DMS53 (cell line): ENCODE measurements at regions not wholly inside any gene's neighbourhood (a gene's known extent, or its start where the extent isn't known, plus 50 kb on each side); places are given as distances from the start of the nearest gene placed in this dataset.

Source experiments
- DNase-seq: peaks from one replicate; lab custom pipeline; 2025; lab: John Stamatoyannopoulos, UW

GRCh38 chr6:129778793-129779192 is 68.8 kb upstream of the ARHGAP18 start:
- no peak for DNase-seq

- no peak for DNase-seq
These were observed 67.4 kb upstream of the ARHGAP18 start for GRCh38 chr6:129777371-129777770.

GRCh38 chr6:129776542-129777330 is 66.8 kb upstream of the ARHGAP18 start:
- DNase-seq: no peak

DNA sequence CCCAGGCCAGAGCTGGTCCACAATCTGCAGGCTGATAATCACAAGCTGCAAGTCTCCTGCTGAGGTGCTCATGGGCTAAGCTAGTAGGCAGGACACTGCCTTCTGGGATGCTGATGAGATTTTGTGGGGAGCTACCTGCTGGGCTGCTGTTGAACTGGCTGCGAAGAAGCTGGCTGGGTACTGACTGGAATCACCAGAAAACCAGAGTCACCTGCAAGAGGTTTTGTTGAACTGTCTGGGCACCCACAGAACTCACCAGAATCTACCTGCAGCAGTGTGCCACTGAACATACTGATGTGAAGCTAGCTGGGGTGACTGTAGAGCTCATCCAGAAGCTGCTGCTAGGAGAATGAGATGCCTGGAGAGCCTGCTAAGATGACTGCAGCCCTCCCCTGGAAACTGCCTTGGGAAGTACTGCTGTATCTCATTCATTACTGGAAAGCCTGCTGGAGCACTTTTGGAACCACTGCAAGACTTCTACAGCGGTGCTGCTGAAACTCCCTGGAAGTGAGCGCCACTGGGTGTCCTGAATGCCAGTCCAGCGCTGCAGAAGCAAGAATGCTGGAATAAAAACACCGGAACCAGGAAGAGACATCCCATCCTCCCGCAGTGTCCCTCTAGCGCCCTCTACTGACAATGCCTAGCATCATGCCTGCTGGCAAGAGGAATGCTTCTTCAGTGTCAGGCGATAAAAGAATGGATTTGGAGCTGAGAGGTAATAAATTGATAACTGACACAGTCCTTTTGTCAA is 64.9 kb upstream of the ARHGAP18 start:
- peak; percentile 90 for DNase-seq

DNA sequence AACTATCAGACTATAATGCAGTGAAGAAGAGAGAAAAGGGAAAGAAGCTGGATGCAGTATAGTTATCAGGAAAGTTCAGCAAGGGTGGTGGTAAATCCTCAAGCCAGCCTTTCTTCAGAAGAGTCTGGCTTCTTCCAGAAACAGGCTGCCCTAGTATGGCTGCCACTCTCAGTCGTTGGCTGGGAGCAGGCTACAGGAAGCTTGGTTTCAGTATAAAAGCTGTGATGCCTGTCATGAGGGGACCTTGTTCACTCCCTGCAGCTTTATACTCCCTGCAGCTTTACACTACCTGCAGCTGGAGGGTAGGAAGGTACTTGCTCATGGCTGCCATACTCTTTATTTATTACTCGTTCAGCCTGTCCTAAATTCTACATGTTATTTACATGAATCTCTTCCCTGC is 63.3 kb upstream of the ARHGAP18 start:
- DNase-seq: no peak

GRCh38 chr6:129771678-129772077 is 61.7 kb upstream of the ARHGAP18 start:
- DNase-seq: no peak

DNA sequence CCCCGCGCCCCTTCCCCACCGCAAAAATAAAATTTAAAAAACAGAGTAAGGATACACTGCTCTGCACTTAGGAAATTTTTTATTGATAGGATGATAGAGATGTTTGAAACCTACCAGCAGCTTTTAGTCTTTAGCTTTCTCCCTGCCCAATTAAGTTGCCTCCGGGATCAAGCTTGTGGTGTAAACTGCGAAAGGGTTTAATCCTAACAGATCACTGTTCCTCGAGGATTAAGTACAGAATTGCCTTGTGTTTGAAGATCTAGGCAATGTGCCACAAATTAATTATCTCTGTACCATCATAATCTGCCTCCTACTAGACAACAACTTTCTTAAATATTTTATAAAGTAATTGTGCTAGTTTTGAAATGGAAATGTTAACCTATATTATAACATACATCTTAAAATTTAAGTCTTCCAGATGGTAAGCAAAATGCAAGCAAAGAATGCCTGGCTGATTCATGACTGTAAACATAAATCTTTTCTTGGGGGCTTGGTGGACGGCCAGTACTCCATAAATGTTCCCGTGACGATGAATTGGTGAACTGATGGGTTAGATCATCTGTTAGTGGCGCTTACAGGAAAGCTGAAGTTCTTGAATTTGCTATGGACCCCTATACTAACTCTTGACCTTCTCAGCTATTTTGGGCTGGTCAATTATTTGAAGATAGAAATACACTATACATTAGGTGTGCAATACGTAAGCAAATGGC is 58.0 kb upstream of the ARHGAP18 start:
- DNase-seq: no peak

DNA sequence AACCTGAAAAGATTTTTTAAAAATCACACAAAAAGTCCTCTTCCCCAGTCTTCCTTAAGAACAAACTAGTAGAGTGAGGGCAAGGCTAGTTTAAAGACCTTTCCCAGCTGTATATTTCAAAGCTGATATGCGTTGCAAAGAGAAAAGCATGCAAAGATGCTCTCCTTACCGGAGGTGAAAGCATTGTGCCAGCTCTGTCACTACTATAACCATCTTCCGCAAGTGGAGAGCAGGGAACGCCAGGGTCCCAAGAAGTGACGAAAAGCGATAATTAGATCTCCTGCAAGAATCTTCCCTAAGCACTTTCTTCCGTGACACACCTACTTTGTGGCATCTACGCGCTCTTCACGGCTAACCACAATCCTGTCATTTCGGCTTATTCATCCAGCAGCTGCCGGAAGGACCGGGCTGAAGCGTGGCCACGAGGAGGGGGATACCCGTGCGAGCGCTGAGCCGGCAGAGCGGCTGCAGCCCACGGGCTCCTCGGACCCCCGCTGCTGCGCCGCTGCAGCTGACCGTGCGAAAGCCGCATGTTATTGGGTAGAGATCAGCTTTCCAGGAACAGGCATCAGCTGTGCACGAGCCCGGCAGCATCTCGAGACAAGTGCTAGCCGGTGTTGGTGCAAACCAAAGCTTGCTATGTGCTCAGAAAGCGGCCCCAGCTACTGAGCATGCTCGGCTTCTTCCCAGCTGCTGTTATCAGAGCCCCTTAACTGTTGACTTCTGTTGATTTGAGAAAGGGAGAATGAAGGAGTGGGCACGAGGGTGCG is 57.2 kb upstream of the ARHGAP18 start:
- DNase-seq: peak; percentile 72

DNA sequence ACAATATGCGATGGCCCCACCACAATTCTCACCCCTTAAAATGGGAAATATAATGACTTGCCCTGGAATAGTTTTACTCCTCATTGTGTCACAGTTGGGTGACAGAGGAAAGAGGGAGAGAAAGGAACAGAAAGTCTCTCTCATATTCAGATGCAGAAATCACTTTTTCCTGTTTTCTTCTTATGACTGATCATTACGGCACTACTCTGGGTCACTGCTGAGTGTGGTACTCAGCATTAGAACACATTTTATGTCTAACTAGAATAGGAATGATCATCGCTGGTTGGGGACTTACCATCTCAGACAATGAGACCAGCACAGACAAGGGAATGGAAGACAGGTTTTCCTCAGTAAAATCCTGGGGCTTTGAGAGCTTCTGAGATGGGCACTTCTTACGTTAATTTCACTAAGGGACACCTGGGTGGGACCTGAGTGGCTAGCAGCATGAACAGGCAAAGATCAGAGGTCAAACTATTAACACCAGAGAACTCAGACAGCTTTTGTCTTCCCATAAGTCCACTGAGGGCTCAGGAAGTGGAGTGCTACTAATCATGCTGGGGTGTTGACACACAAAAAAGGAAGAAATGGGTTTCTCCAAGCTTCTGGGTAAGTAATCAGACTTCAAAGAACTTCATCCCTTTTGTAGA is 54.9 kb upstream of the ARHGAP18 start:
- no peak for DNase-seq

GRCh38 chr6:129759796-129760605 is 50.0 kb upstream of the ARHGAP18 start:
- no peak for DNase-seq
